Uterus (tissue), 2 donors: ENCODE measurements at regions not wholly inside any gene's neighbourhood (a gene's known extent, or its start where the extent isn't known, plus 50 kb on each side); places are given as distances from the start of the nearest gene placed in this dataset.

Experiments
- POLR2A ChIP-seq, 2 donors: fragments of 450-650 bp; IDR thresholded peaks; one replicate each; pipeline ENCODE4 v1.6.1; 2016; ENCODE audit warnings: antibody characterized with exemption in 2 of 2, mild to moderate bottlenecking in 1 of 2, moderate library complexity in 1 of 2
- TF ChIP-seq, protein P1 (sequence below), 4 experiments: fragments of 200-600 bp in 2 of 4; fragments of 450-650 bp in 2 of 4; sonication (generic) in 2 of 4; IDR thresholded peaks; one replicate each; pipeline ENCODE4 v1.5.1; 2016 to 2019; ENCODE audit warnings: antibody characterized with exemption in 4 of 4, mild to moderate bottlenecking in 2 of 4, moderate library complexity in 1 of 4

DNA sequence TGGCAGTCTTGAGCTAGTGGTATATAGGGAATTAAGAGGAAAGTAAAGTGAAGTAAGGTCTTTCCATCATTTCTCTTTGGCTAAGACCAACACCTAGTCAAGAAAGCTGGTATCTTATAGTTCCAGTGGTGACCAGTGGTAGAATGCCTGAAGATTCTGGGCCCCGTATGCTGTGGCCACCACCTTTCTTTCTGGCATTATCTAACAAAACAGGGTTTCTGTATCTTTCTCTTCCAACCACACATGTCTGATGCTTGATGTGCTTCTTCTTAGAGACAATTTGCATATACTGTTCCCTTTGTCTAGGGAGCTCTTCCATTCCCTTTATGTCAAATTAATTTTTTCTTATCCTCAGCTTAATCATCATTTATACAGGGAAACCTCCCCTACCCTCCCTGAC lies 109.9 kb upstream of the SSBP2 start:
- TF ChIP-seq, protein P1, sequence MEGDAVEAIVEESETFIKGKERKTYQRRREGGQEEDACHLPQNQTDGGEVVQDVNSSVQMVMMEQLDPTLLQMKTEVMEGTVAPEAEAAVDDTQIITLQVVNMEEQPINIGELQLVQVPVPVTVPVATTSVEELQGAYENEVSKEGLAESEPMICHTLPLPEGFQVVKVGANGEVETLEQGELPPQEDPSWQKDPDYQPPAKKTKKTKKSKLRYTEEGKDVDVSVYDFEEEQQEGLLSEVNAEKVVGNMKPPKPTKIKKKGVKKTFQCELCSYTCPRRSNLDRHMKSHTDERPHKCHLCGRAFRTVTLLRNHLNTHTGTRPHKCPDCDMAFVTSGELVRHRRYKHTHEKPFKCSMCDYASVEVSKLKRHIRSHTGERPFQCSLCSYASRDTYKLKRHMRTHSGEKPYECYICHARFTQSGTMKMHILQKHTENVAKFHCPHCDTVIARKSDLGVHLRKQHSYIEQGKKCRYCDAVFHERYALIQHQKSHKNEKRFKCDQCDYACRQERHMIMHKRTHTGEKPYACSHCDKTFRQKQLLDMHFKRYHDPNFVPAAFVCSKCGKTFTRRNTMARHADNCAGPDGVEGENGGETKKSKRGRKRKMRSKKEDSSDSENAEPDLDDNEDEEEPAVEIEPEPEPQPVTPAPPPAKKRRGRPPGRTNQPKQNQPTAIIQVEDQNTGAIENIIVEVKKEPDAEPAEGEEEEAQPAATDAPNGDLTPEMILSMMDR (IDR thresholded peaks at IDR 0.05): no peak
- TF ChIP-seq POLR2A (IDR thresholded peaks at IDR 0.05): no peak
